22Rv1 (cell line): ENCODE measurements at regions not wholly inside any gene's neighbourhood (a gene's known extent, or its start where the extent isn't known, plus 50 kb on each side); places are given as distances from the start of the nearest gene placed in this dataset.

Experiments used
- H3K27ac ChIP-seq: fragments of 450-650 bp; 2 replicates; pipeline ENCODE4 v1.5.1; 2017
- CTCF ChIP-seq: fragments of 450-650 bp; IDR thresholded peaks from 2 replicates; pipeline ENCODE4 v1.5.1; 2017; ENCODE audit warnings: mild to moderate bottlenecking
- ZFX ChIP-seq: fragments of 450-650 bp; IDR thresholded peaks from 2 replicates; pipeline ENCODE4 v1.6.1; 2017; ENCODE audit warnings: antibody characterized with exemption, borderline replicate concordance

GRCh38 chr20:51305316-51306052 lies 237.0 kb downstream of the NFATC2 start:
- TF ChIP-seq CTCF (no peak), ZFX (no peak)
- H3K27ac ChIP-seq: no peak overlapping the region

GRCh38 chr20:51303731-51304670 lies 238.5 kb downstream of the NFATC2 start:
- TF ChIP-seq ZFX (no peak), CTCF (no peak)
- H3K27ac ChIP-seq: no peak overlapping the region

GRCh38 chr20:51301026-51301425 lies 241.5 kb downstream of the NFATC2 start:
- H3K27ac ChIP-seq: no peak overlapping the region
- TF ChIP-seq ZFX (no peak), CTCF (no peak)

GRCh38 chr20:51300104-51300503 lies 242.4 kb downstream of the NFATC2 start:
- TF ChIP-seq CTCF: no peak
- no peak overlapping the region for H3K27ac ChIP-seq

- H3K27ac ChIP-seq: no peak overlapping the region
- TF ChIP-seq ZFX: no peak
- no peak for TF ChIP-seq CTCF
These were observed 243.1 kb downstream of the NFATC2 start for GRCh38 chr20:51299413-51299812.

GRCh38 chr20:51298141-51298749 lies 244.3 kb downstream of the NFATC2 start:
- TF ChIP-seq CTCF (no peak), ZFX (no peak)
- no peak overlapping the region for H3K27ac ChIP-seq
